22Rv1 (cell line): ENCODE measurements at regions not wholly inside any gene's neighbourhood (a gene's known extent, or its start where the extent isn't known, plus 50 kb on each side); places are given as distances from the start of the nearest gene placed in this dataset.
"Not testable (repeated sequence)": the region's sequence is repeated elsewhere in the genome, so short reads cannot be mapped to it uniquely, and the experiment has no call there.

Experiments used
- H3K27ac ChIP-seq: fragments of 450-650 bp; 2 replicates; pipeline ENCODE4 v1.5.1; 2017
- CTCF ChIP-seq: fragments of 450-650 bp; IDR thresholded peaks from 2 replicates; pipeline ENCODE4 v1.5.1; 2017; ENCODE audit warnings: mild to moderate bottlenecking
- ZFX ChIP-seq: fragments of 450-650 bp; IDR thresholded peaks from 2 replicates; pipeline ENCODE4 v1.6.1; 2017; ENCODE audit warnings: antibody characterized with exemption, borderline replicate concordance

- no peak for TF ChIP-seq CTCF
- no peak for TF ChIP-seq ZFX
- H3K27ac ChIP-seq, result no peak overlapping the region
These were observed 113.2 kb downstream of the CRLF2 start for GRCh38 chrX:1099146-1099770.

- TF ChIP-seq CTCF (no peak), ZFX (no peak)
- no peak overlapping the region for H3K27ac ChIP-seq
These were observed 115.1 kb downstream of the CRLF2 start for GRCh38 chrX:1097328-1097727.

- H3K27ac ChIP-seq, result no peak overlapping the region
- TF ChIP-seq CTCF, result no peak
- TF ChIP-seq ZFX, result no peak
These were observed 117.7 kb downstream of the CRLF2 start for GRCh38 chrX:1094566-1095333.

- TF ChIP-seq CTCF (no peak), ZFX (no peak)
- H3K27ac ChIP-seq, result no peak overlapping the region
These were observed 118.6 kb downstream of the CRLF2 start for GRCh38 chrX:1093586-1094421.

- H3K27ac ChIP-seq, result no peak overlapping the region
- no peak for TF ChIP-seq ZFX
- no peak for TF ChIP-seq CTCF
These were observed 119.3 kb downstream of the CRLF2 start for GRCh38 chrX:1093121-1093520.

GRCh38 chrX:1086444-1087409 is 125.7 kb downstream of the CRLF2 start:
- no peak overlapping the region for H3K27ac ChIP-seq
- TF ChIP-seq CTCF (no peak), ZFX (no peak)

- not testable (repeated sequence) for H3K27ac ChIP-seq
These were observed 126.6 kb downstream of the CRLF2 start for GRCh38 chrX:1085871-1086270.
